Endothelial cell of umbilical vein (primary cell): ENCODE measurements at regions not wholly inside any gene's neighbourhood (a gene's known extent, or its start where the extent isn't known, plus 50 kb on each side); places are given as distances from the start of the nearest gene placed in this dataset.

Experiments used
- CTCF ChIP-seq, 2 donors: IDR thresholded peaks; 1 replicate in 1 of 2; 2 replicates in 1 of 2; pipeline ENCODE4 v1.5.1; 2011; ENCODE audit warnings: low read length in 2 of 2, mild to moderate bottlenecking in 2 of 2, moderate library complexity in 2 of 2, control low read depth in 1 of 2, inconsistent platforms in 1 of 2, low read depth in 1 of 2; ENCODE audit not compliant: insufficient read depth in 1 of 2; ENCODE audit errors: extremely low read depth in 1 of 2
- GATA2 ChIP-seq: IDR thresholded peaks from 2 replicates; pipeline ENCODE4 v1.7.0; 2011; ENCODE audit warnings: low read depth, mild to moderate bottlenecking, moderate library complexity, mixed read lengths, low read length; ENCODE audit not compliant: insufficient read length, insufficient read depth
- JUN ChIP-seq: IDR thresholded peaks from 2 replicates; pipeline ENCODE4 v1.6.1; 2011; ENCODE audit warnings: borderline replicate concordance, low read depth; ENCODE audit not compliant: insufficient read length, insufficient read depth
- MAX ChIP-seq: IDR thresholded peaks from 2 replicates; pipeline ENCODE4 v1.6.1; 2011; ENCODE audit not compliant: insufficient read depth, insufficient read length
- MYC ChIP-seq: IDR thresholded peaks from one replicate; pipeline ENCODE4 v1.6.1; 2011; ENCODE audit warnings: mild to moderate bottlenecking, low read depth, low read length
- POLR2A ChIP-seq: IDR thresholded peaks from 2 replicates; pipeline ENCODE4 v1.6.1; 2012; ENCODE audit warnings: low read depth, mild to moderate bottlenecking, control low read depth, low read length

- no peak for TF ChIP-seq CTCF (IDR thresholded peaks at IDR 0.05; ENCODE audit: extremely low read depth in 1 of 2, insufficient read depth in 1 of 2, low read depth in 1 of 2, low read length in 2 of 2)
- TF ChIP-seq MAX: no peak
- no peak for TF ChIP-seq POLR2A
- no peak for TF ChIP-seq GATA2
- TF ChIP-seq JUN: no peak
- no peak for TF ChIP-seq MYC
Measured at GRCh38 chr7:69504733-69505420, 93.4 kb upstream of the AUTS2 start.
